GM19467 (cell line): ENCODE measurements at regions not wholly inside any gene's neighbourhood (a gene's known extent, or its start where the extent isn't known, plus 50 kb on each side); places are given as distances from the start of the nearest gene placed in this dataset.

Experiments
- ATAC-seq: cut with Tn5 transposase; IDR thresholded peaks from one replicate; pipeline ENCODE4 v1.9.1; 2021; ENCODE audit warnings: mild to moderate bottlenecking, moderate library complexity; ENCODE audit not compliant: unreplicated experiment

- ATAC-seq = no peak
These were observed 492.3 kb upstream of the EEF2KMT start for GRCh38 chr16:5589812-5590373.

- no peak for ATAC-seq
These were observed 486.5 kb upstream of the EEF2KMT start for GRCh38 chr16:5584109-5584508.

GRCh38 chr16:5582529-5582928 lies 484.9 kb upstream of the EEF2KMT start:
- ATAC-seq = no peak

- no peak for ATAC-seq
These were observed 484.3 kb upstream of the EEF2KMT start for GRCh38 chr16:5581908-5582307.

GRCh38 chr16:5581428-5581827 lies 483.8 kb upstream of the EEF2KMT start:
- no peak for ATAC-seq

- no peak for ATAC-seq
These were observed 483.2 kb upstream of the EEF2KMT start for GRCh38 chr16:5580772-5581171.

- ATAC-seq = no peak
These were observed 482.7 kb upstream of the EEF2KMT start for GRCh38 chr16:5580296-5580695.

GRCh38 chr16:5578980-5579379 lies 481.4 kb upstream of the EEF2KMT start:
- ATAC-seq = no peak

- ATAC-seq = no peak
These were observed 479.9 kb upstream of the EEF2KMT start for GRCh38 chr16:5577463-5577862.

- ATAC-seq = no peak
These were observed 478.2 kb upstream of the EEF2KMT start for GRCh38 chr16:5575646-5576245.

- ATAC-seq = no peak
These were observed 477.5 kb upstream of the EEF2KMT start for GRCh38 chr16:5575121-5575520.

- no peak for ATAC-seq
These were observed 474.5 kb upstream of the EEF2KMT start for GRCh38 chr16:5572056-5572455.

- no peak for ATAC-seq
These were observed 473.9 kb upstream of the EEF2KMT start for GRCh38 chr16:5571446-5571845.

GRCh38 chr16:5561800-5562199 lies 464.2 kb upstream of the EEF2KMT start:
- ATAC-seq = no peak

- no peak for ATAC-seq
These were observed 462.5 kb upstream of the EEF2KMT start for GRCh38 chr16:5560084-5560483.

GRCh38 chr16:5557966-5558365 lies 460.4 kb upstream of the EEF2KMT start:
- no peak for ATAC-seq

GRCh38 chr16:5557448-5557847 lies 459.9 kb upstream of the EEF2KMT start:
- no peak for ATAC-seq

- ATAC-seq = no peak
These were observed 458.7 kb upstream of the EEF2KMT start for GRCh38 chr16:5556158-5556810.

- no peak for ATAC-seq
These were observed 454.3 kb upstream of the EEF2KMT start for GRCh38 chr16:5551909-5552308.

GRCh38 chr16:5549802-5550201 lies 452.2 kb upstream of the EEF2KMT start:
- no peak for ATAC-seq

- ATAC-seq = no peak
These were observed 443.8 kb upstream of the EEF2KMT start for GRCh38 chr16:5541356-5541755.

GRCh38 chr16:5537347-5537746 lies 439.8 kb upstream of the EEF2KMT start:
- ATAC-seq = no peak
